Spleen (tissue), 7 donors: ENCODE measurements at regions not wholly inside any gene's neighbourhood (a gene's known extent, or its start where the extent isn't known, plus 50 kb on each side); places are given as distances from the start of the nearest gene placed in this dataset.

ENCODE experiments used
- POLR2AphosphoS5 ChIP-seq, 3 donors: sonication (generic); formaldehyde crosslinking; IDR thresholded peaks; one replicate each; pipeline ENCODE4 v1.5.1; 2017; ENCODE audit warnings: antibody characterized with exemption in 3 of 3
- TF ChIP-seq, protein P1 (sequence below), 11 experiments: fragments of 200-600 bp in 7 of 11; fragments of 450-650 bp in 4 of 11; sonication (generic) in 4 of 11; IDR thresholded peaks in 8 of 11; conservative IDR thresholded peaks in 3 of 11; 1 replicate in 7 of 11; 2 replicates in 4 of 11; pipeline versions ENCODE4 v1.4.0 to v1.8.0; 2016 to 2021; ENCODE audit warnings: antibody characterized with exemption in 11 of 11, inconsistent platforms in 4 of 11, mild to moderate bottlenecking in 1 of 11
- donor health status: DM: no; HTN: no; CAD: no; lungs with moderate emphysema.
- donor health status: DM: no; HTN: no; CAD: no.
- donor health status: DM: no; HTN: no; CAD: no.

DNA sequence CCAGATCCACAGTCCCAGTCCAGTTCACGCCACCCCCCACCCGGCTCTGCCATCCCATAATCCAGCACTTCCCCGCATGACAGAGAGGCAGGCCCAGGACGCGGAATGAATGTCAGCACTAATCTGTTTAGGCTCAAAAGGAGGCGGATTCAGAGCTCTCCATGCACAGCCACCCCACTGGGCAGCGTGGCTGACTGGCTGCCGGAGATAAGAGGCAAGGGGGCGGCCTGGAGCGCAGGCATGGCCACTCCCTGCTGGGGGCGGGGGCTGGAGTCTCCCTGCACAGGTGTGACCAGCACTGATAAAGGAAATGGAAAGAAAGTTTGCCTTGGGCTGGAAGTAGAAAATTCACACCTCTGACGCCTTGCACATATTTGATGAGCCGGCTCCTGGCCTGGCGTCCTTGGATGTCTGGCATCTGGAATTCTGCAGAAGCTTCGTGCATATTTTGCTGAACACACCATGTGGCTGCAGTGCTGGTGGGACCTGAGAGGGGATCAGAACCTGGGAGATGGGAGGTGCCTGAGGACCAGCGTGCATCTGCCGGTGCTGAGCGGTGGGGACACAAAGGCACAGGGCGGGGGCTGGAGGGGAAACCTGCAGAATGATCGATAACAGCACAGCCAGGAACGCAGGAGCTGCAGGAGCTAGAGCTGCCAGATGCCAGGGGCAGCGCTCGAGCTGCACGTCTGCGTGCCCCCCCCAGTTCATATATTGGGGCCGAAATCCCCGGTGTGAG, 344.4 kb downstream of the CTTN start:
- TF ChIP-seq, protein P1, sequence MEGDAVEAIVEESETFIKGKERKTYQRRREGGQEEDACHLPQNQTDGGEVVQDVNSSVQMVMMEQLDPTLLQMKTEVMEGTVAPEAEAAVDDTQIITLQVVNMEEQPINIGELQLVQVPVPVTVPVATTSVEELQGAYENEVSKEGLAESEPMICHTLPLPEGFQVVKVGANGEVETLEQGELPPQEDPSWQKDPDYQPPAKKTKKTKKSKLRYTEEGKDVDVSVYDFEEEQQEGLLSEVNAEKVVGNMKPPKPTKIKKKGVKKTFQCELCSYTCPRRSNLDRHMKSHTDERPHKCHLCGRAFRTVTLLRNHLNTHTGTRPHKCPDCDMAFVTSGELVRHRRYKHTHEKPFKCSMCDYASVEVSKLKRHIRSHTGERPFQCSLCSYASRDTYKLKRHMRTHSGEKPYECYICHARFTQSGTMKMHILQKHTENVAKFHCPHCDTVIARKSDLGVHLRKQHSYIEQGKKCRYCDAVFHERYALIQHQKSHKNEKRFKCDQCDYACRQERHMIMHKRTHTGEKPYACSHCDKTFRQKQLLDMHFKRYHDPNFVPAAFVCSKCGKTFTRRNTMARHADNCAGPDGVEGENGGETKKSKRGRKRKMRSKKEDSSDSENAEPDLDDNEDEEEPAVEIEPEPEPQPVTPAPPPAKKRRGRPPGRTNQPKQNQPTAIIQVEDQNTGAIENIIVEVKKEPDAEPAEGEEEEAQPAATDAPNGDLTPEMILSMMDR (IDR thresholded peaks at IDR 0.05 in 8 of 11, conservative IDR thresholded peaks at IDR 0.05 in 3 of 11): no peak
- no peak for TF ChIP-seq POLR2AphosphoS5 (IDR thresholded peaks at IDR 0.05)
